ENCODE measurements at regions not wholly inside any gene's neighbourhood (a gene's known extent, or its start where the extent isn't known, plus 50 kb on each side); places are given as distances from the start of the nearest gene placed in this dataset.
"Not testable (repeated sequence)": the region's sequence is repeated elsewhere in the genome, so short reads cannot be mapped to it uniquely, and the experiment has no call there.

GRCh38 chr3:147471741-147472140 lies 62.6 kb downstream of the ZIC1 start:
- ChIA-PET POLR2A (no interaction called here), CTCF (no interaction called here)

- POLR2A ChIA-PET = no interaction called here
- CTCF ChIA-PET = no interaction called here
Measured at GRCh38 chr3:147472846-147473245, 63.7 kb downstream of the ZIC1 start.

GRCh38 chr3:147483145-147483544 lies 74.0 kb downstream of the ZIC1 start:
- ChIA-PET CTCF (no interaction called here), POLR2A (no interaction called here)

DNA sequence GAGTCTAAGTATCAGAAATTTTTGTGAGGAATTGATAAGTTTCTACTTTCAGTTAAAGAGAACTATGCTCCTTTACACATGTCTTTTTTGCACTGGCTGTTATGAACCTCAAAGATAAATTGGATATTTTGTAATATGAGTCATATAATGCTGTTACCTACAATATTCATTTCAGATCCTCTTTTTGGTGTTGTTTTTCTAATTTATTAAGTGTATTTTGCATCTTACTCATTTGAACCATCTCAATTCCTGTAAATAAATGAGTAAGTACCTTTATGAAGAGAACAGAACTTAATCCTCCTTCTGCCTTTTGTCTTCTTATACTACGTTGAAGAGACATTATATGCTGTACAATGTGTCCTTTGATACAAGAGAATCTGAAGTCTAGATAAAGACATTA lies 74.4 kb downstream of the ZIC1 start:
- POLR2A ChIA-PET = no interaction called here
- CTCF ChIA-PET = no interaction called here

DNA sequence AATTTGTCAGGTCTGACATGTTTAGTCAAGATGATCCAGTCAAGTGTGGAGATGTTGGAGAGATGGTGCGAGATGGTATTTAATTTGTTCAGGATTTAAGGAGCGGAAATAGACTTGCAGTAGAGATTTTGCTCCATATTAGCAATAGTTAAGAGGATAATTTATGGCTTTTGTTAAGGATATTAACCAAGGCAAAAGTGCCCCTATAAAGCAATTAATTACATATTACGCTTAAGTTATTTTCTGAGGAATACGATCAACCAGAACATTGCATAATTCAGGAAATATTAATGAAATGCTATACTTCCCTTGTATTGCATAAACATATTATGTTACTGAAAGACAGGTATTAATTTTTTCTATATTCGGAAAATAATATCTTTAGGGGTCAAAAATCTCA lies 83.9 kb downstream of the ZIC1 start:
- CTCF ChIA-PET = no interaction called here
- POLR2A ChIA-PET = no interaction called here

DNA sequence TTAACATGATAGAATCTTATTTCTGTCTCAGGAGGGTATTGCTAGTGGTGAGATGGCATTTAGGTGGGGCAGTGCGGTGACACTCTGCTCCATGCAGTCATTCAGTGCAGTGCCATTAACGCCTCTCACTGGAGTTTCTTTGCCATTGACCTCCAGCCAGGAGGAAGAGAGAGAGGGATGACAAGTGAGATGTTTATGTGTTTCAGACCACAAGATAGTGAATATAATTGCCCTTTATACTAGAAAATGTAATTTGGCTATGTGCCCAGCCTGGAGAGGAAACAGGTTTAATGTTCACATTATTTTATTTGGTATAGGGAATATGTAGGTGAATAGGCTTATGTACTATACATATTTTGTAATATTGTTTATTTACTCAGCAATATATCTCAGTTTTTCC lies 84.5 kb downstream of the ZIC1 start:
- CTCF ChIA-PET = no interaction called here

GRCh38 chr3:147497286-147497685 lies 88.1 kb downstream of the ZIC1 start:
- CTCF ChIA-PET = no interaction called here
- POLR2A ChIA-PET = no interaction called here

More for the DNA sequence above, 84.5 kb downstream of the ZIC1 start:
- POLR2A ChIA-PET = no interaction called here

DNA sequence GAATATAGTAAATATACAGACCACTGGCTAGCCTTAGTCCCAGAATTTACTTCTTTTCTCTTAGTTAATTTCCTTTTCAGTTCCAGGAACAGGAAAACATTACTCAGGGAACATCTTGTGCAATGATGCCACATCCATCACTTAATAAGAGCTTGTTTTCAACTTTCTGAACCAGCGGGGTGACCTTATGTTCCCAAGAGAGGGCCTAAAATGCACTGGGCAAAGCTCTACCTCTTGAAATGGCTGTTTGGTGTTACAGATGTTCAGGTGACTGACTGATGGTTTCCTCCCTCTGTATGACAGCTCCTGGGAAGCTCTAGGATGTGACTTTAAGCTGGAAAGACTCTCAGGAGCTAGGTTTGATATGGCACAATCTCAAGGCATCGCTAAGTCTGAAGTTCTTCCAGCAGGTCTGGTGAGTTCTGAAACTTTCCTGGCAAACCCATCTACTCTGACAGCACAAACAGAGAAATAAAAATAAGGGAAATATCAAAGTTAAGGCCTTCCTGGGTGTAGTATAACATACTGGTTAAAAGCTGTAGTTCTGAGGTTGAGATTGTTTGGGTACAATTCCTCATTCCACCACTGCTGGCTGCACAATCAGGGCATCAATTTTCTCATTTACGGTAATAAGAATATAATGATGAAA lies 98.6 kb downstream of the ZIC1 start:
- ChIA-PET CTCF (no interaction called here), POLR2A (no interaction called here)

GRCh38 chr3:147509448-147509847 lies 100.3 kb downstream of the ZIC1 start:
- ChIA-PET CTCF (no interaction called here), POLR2A (no interaction called here)

DNA sequence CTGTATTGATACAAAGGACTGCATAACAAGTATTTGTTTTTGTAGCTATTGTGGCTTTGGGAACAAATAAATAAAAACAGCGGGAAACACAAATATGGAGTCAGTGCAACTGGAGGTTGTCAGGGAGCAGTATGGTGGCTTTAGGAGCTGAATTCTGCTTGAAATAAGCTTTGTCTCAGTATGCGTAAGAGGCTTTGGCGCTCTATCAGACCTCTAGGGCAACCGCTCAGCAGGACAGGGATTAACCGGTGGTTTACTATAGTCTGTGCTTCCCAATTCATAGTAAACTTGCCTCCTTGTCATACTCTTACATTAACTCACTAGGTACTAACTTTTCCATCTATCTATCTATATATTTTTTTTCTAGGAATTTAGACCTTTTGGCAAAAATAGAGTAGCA lies 104.6 kb downstream of the ZIC1 start:
- POLR2A ChIA-PET = no interaction called here
- CTCF ChIA-PET = no interaction called here

- ChIA-PET POLR2A (no interaction called here), CTCF (no interaction called here)
Measured at GRCh38 chr3:147514366-147515160, 105.4 kb downstream of the ZIC1 start.

- POLR2A ChIA-PET = no interaction called here
- CTCF ChIA-PET = no interaction called here
Measured at GRCh38 chr3:147518465-147518864, 109.3 kb downstream of the ZIC1 start.

DNA sequence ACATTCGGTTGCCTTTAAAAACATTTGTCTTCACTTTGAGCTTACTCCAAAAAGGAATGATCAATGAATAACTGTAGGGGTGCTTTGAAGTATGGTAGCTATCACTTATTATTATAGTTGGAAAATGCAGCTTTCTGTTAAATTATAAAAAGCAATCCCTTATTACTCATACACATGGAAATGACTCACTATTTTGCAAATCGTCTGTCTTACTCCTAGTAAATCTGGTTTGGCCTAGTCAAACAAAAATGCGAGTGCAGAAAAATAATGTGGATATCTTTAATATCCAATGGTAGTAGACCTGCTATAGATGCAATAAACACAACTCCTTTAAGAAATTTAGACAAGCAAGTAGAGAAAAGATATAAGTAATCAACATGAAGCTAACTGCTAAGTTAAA lies 112.5 kb downstream of the ZIC1 start:
- CTCF ChIA-PET = no interaction called here

GRCh38 chr3:147522780-147523179 lies 113.6 kb downstream of the ZIC1 start:
- CTCF ChIA-PET, POLR2A ChIA-PET: not testable (repeated sequence)

More for the DNA sequence above, 112.5 kb downstream of the ZIC1 start:
- POLR2A ChIA-PET = no interaction called here

DNA sequence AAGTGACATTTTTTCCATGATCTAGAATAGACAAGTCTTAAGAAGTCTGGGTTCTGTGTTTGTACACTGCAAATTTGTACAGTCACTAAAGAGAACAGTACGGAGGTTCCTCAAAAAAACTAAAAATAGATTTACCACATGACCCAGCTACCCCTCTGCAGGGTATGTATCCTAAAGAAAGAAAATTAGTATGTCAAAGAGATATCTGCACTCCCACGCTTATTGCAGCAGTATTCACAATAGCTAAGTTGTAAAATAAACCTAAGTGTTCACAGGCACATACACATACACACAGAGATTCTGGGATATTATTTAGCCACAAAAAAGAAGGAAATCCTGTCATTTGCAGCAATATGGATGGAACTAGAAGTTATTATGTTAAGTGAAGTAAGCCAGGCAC lies 120.4 kb downstream of the ZIC1 start:
- CTCF ChIA-PET = no interaction called here
- POLR2A ChIA-PET = no interaction called here

DNA sequence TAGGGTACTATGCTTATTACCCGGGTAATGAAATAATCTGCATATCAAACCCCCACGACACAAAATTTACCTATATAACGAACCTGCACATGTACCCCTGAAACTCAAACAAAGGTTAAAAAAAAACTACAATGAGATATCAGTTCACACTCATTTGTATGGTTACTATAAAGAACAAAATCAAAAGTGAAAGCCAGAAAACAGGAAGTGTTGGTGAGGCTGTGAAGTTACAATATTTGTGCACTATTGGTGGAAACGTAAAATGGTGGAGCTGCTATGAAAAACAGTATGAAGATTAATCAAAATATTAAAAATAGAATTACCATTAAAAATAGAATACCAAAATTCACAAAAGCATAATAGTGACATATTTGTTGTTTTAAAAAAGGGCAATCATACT lies 128.9 kb downstream of the ZIC1 start:
- CTCF ChIA-PET = no interaction called here

DNA sequence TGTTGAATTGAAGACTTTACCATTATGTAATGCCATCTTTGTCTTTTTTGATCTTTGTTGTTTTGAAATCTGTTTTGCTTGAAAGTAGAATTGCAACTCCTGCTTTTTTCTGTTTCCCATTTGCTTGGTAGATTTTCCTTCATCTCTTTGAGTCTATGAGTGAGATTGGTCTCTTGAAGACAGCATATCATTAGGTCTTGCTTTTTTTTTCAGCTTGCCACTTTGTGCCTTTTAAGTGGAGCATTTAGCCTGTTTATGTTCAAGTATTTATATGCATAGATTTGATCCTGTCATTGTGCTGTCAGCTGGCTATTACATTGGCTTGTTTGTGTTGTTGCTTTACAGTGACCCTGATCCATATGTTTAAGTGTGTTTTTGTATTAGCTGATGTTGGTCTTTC lies 131.8 kb downstream of the ZIC1 start:
- CTCF ChIA-PET = no interaction called here
- POLR2A ChIA-PET = no interaction called here

More for the DNA sequence above, 128.9 kb downstream of the ZIC1 start:
- POLR2A ChIA-PET = no interaction called here

- CTCF ChIA-PET = no interaction called here
- POLR2A ChIA-PET = no interaction called here
Measured at GRCh38 chr3:147544290-147544689, 135.1 kb downstream of the ZIC1 start.

DNA sequence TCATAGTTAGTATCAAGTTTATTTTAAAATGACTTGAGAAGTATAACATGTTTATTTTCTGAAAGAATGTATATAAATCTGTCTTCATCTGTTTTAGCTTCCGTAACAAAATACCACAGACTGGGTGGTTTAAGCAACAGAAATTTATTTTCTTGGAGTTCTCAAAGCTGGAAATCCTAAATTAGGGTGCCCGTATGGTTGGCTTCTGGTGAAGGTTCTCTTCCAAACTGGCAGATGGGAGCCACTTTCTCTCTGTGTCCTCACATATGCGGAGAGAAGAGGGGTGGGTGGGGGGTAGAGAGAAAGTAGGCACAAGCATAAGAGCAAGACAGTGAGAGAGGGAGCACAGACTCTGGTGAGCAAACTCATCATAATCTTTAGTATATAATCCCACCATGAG lies 142.3 kb downstream of the ZIC1 start:
- ChIA-PET POLR2A (no interaction called here), CTCF (no interaction called here)

DNA sequence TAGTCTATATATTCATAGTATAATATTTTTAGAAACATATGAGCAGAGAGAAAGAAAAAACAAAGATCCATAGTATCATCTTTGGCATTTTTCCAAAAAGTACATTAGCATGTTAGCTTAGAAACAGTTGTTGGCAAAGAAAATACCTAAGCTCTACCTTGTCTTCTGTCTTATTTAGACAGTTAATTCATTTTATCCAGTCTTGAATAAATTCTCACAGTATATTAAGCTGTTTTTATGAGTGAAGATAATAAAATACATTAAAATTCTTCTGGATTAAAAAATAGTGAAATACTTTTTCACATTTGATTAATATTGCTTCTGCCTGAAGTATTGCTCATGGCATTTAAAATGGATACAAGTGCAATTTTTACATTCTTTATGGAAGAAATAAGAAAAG lies 145.2 kb downstream of the ZIC1 start:
- ChIA-PET POLR2A (no interaction called here), CTCF (no interaction called here)

- ChIA-PET CTCF (no interaction called here), POLR2A (no interaction called here)
Measured at GRCh38 chr3:147572970-147573340, 163.8 kb downstream of the ZIC1 start.

- CTCF ChIA-PET = no interaction called here
- POLR2A ChIA-PET = no interaction called here
Measured at GRCh38 chr3:147574621-147575020, 165.5 kb downstream of the ZIC1 start.

Measured in activated CD8-positive, alpha-beta memory T cell treated with anti-CD3 and anti-CD28 coated beads for 36 hours (primary cell).